HG02798 (cell line): ENCODE measurements at regions not wholly inside any gene's neighbourhood (a gene's known extent, or its start where the extent isn't known, plus 50 kb on each side); places are given as distances from the start of the nearest gene placed in this dataset.

Experiments used
- ATAC-seq: cut with Tn5 transposase; IDR thresholded peaks from one replicate; pipeline ENCODE4 v1.9.1; 2021; ENCODE audit warnings: mild to moderate bottlenecking; ENCODE audit not compliant: unreplicated experiment, poor library complexity

GRCh38 chr14:25552826-25553225 lies 502.9 kb upstream of the STXBP6 start:
- ATAC-seq = no peak

GRCh38 chr14:25551674-25552073 lies 501.7 kb upstream of the STXBP6 start:
- ATAC-seq = no peak

- no peak for ATAC-seq
Observed at GRCh38 chr14:25546826-25547225, 496.9 kb upstream of the STXBP6 start.

- no peak for ATAC-seq
Observed at GRCh38 chr14:25537846-25538455, 488.0 kb upstream of the STXBP6 start.

- ATAC-seq = no peak
Observed at GRCh38 chr14:25526290-25526689, 476.3 kb upstream of the STXBP6 start.

GRCh38 chr14:25522926-25523325 lies 473.0 kb upstream of the STXBP6 start:
- ATAC-seq = no peak

- no peak for ATAC-seq
Observed at GRCh38 chr14:25522116-25522515, 472.2 kb upstream of the STXBP6 start.

- no peak for ATAC-seq
Observed at GRCh38 chr14:25521616-25522015, 471.7 kb upstream of the STXBP6 start.

GRCh38 chr14:25520821-25521220 lies 470.9 kb upstream of the STXBP6 start:
- ATAC-seq = no peak

GRCh38 chr14:25518364-25518763 lies 468.4 kb upstream of the STXBP6 start:
- no peak for ATAC-seq

- no peak for ATAC-seq
Observed at GRCh38 chr14:25516838-25517237, 466.9 kb upstream of the STXBP6 start.

- ATAC-seq = no peak
Observed at GRCh38 chr14:25508845-25509244, 458.9 kb upstream of the STXBP6 start.

- ATAC-seq = no peak
Observed at GRCh38 chr14:25501749-25502148, 451.8 kb upstream of the STXBP6 start.

- no peak for ATAC-seq
Observed at GRCh38 chr14:25488961-25489360, 439.0 kb upstream of the STXBP6 start.

- ATAC-seq = no peak
Observed at GRCh38 chr14:25485381-25485780, 435.4 kb upstream of the STXBP6 start.

GRCh38 chr14:25484906-25485305 lies 435.0 kb upstream of the STXBP6 start:
- no peak for ATAC-seq

- no peak for ATAC-seq
Observed at GRCh38 chr14:25484235-25484634, 434.3 kb upstream of the STXBP6 start.

GRCh38 chr14:25477316-25478098 lies 427.6 kb upstream of the STXBP6 start:
- no peak for ATAC-seq

GRCh38 chr14:25472700-25473099 lies 422.8 kb upstream of the STXBP6 start:
- ATAC-seq = no peak

GRCh38 chr14:25464772-25465171 lies 414.8 kb upstream of the STXBP6 start:
- no peak for ATAC-seq

- no peak for ATAC-seq
Observed at GRCh38 chr14:25464078-25464477, 414.1 kb upstream of the STXBP6 start.

- ATAC-seq = no peak
Observed at GRCh38 chr14:25463480-25463879, 413.5 kb upstream of the STXBP6 start.
